Lung (tissue), 11 donors: ENCODE measurements at regions not wholly inside any gene's neighbourhood (a gene's known extent, or its start where the extent isn't known, plus 50 kb on each side); places are given as distances from the start of the nearest gene placed in this dataset.

Source experiments
- ATAC-seq: fragments of 200-7000 bp; cut with Tn5 transposase; one replicate; pipeline ENCODE4 v1.9.1; 2020; ENCODE audit warnings: moderate number of reproducible peaks; ENCODE audit not compliant: insufficient read depth, low FRiP score
- DNase-seq, 3 donors: peaks; one replicate each; pipeline ENCODE4 v3.0.0-alpha.2; 2013 to 2017
- H3K27ac ChIP-seq, 2 donors: one replicate each; pipeline ENCODE4 v1.5.1; 2013; ENCODE audit warnings: mild to moderate bottlenecking in 2 of 2, moderate library complexity in 2 of 2, control low read depth in 1 of 2, inconsistent platforms in 1 of 2, low read depth in 1 of 2, low read length in 1 of 2
- H3K27me3 ChIP-seq, 3 donors: one replicate each; pipeline ENCODE4 v1.5.1; 2013; ENCODE audit warnings: low read length in 2 of 3; ENCODE audit not compliant: control insufficient read depth in 3 of 3, insufficient read depth in 3 of 3
- H3K36me3 ChIP-seq, 4 donors: one replicate each; pipeline ENCODE4 v1.5.1; 2013; ENCODE audit warnings: low read length in 4 of 4, mild to moderate bottlenecking in 1 of 4, moderate library complexity in 1 of 4; ENCODE audit not compliant: control insufficient read depth in 4 of 4, insufficient read depth in 4 of 4
- H3K4me1 ChIP-seq, 5 donors: one replicate each; pipeline ENCODE4 v1.5.1; 2013; ENCODE audit warnings: low read length in 5 of 5, mild to moderate bottlenecking in 2 of 5, moderate library complexity in 1 of 5; ENCODE audit not compliant: control insufficient read depth in 5 of 5, insufficient read depth in 5 of 5
- H3K4me3 ChIP-seq: one replicate; pipeline ENCODE4 v1.5.1; 2013; ENCODE audit warnings: mild to moderate bottlenecking, control low read depth, moderate library complexity
- H3K9ac ChIP-seq, 2 donors: one replicate each; pipeline ENCODE4 v1.5.1; 2013; ENCODE audit warnings: low read length in 2 of 2, control low read depth in 1 of 2; ENCODE audit not compliant: insufficient read depth in 1 of 2
- H3K9me3 ChIP-seq, 4 donors: one replicate each; pipeline ENCODE4 v1.5.1; 2013; ENCODE audit warnings: low read length in 3 of 4, mild to moderate bottlenecking in 1 of 4, moderate library complexity in 1 of 4; ENCODE audit not compliant: control insufficient read depth in 4 of 4, insufficient read depth in 3 of 4
- CTCF ChIP-seq: IDR thresholded peaks from 2 replicates; pipeline ENCODE4 v1.5.1; 2012; ENCODE audit warnings: mild to moderate bottlenecking; ENCODE audit errors: control extremely low read depth, extremely low read depth
- WGBS, 2 donors: extraction: QIAGEN DNeasy Blood & Tissue Kit; methylation state at CpG; one replicate each; pipeline ENCODE4 v1.1.7; 2013; 5-methylcytosine and 5-hydroxymethylcytosine counted together
- donor health status: control.
- donor health status: control.
- donor health status: Bipolar disorder and iron deficiency.
- donor health status: healthy.
- donor health status: DM: yes; HTN: yes; CAD: no.

GRCh38 chr2:239476029-239476756, 75.4 kb upstream of the HDAC4 start:
- DNase-seq: no peak

GRCh38 chr2:239475161-239476028, 74.6 kb upstream of the HDAC4 start:
- no peak for DNase-seq
- H3K9ac ChIP-seq: no peak overlapping the region
- no peaks in the 10 kb centered on the region for H3K4me1 ChIP-seq
- 77 to 90% methylated on average over 13 of the region's 13 CpGs for WGBS, 2 donors
- H3K27me3 ChIP-seq: no peaks in the 10 kb centered on the region
- no peak overlapping the region for H3K27ac ChIP-seq
- no peak for ATAC-seq
- no peaks in the 10 kb centered on the region for H3K36me3 ChIP-seq
- H3K4me3 ChIP-seq: no peak overlapping the region
- H3K9me3 ChIP-seq: no peaks in the 10 kb centered on the region
- TF ChIP-seq CTCF: no peak

More at GRCh38 chr2:239476029-239476756, 75.4 kb upstream of the HDAC4 start:
- Histone ChIP-seq H3K36me3 (no peaks in the 10 kb centered on the region), H3K9ac (no peak overlapping the region), H3K4me1 (no peaks in the 10 kb centered on the region), H3K4me3 (no peak overlapping the region), H3K27me3 (no peaks in the 10 kb centered on the region), H3K9me3 (no peaks in the 10 kb centered on the region), H3K27ac (no peak overlapping the region)
- ATAC-seq: no peak
- no peak for TF ChIP-seq CTCF
- WGBS, 2 donors: 86 to 95% methylated on average over 14 of the region's 14 CpGs

- no peak for TF ChIP-seq CTCF
- no peaks in the 10 kb centered on the region for H3K36me3 ChIP-seq
- WGBS, 2 donors: 90 to 94% methylated on average over 8 of the region's 8 CpGs
- H3K9me3 ChIP-seq: no peaks in the 10 kb centered on the region
- no peak overlapping the region for H3K9ac ChIP-seq
- ATAC-seq: no peak
- DNase-seq: no peak
- H3K27me3 ChIP-seq: no peaks in the 10 kb centered on the region
- H3K4me1 ChIP-seq: no peaks in the 10 kb centered on the region
- no peak overlapping the region for H3K4me3 ChIP-seq
- no peak overlapping the region for H3K27ac ChIP-seq
Observed at GRCh38 chr2:239473211-239473805, 72.5 kb upstream of the HDAC4 start.
